Adrenal gland (tissue), 5 donors: ENCODE measurements at regions not wholly inside any gene's neighbourhood (a gene's known extent, or its start where the extent isn't known, plus 50 kb on each side); places are given as distances from the start of the nearest gene placed in this dataset.
"Not testable (repeated sequence)": the region's sequence is repeated elsewhere in the genome, so short reads cannot be mapped to it uniquely, and the experiment has no call there.

Source experiments
- POLR2A ChIP-seq, 2 donors: fragments of 450-650 bp; IDR thresholded peaks; one replicate each; pipeline ENCODE4 v1.6.1; 2017; ENCODE audit warnings: antibody characterized with exemption in 2 of 2, mild to moderate bottlenecking in 2 of 2, moderate library complexity in 1 of 2
- TF ChIP-seq, protein P1 (sequence below), 6 experiments: fragments of 450-650 bp in 4 of 6; fragments of 200-600 bp in 2 of 6; sonication (generic) in 1 of 6; IDR thresholded peaks; 1 replicate in 5 of 6; 2 replicates in 1 of 6; pipeline versions ENCODE4 v1.5.1 to v1.8.0; 2016 to 2021; ENCODE audit warnings: antibody characterized with exemption in 6 of 6, mild to moderate bottlenecking in 2 of 6, moderate library complexity in 1 of 6
- donor health status: DM: no; HTN: no; CAD: no.

- not testable (repeated sequence) for TF ChIP-seq POLR2A (IDR thresholded peaks at IDR 0.05)
- TF ChIP-seq, protein P1, sequence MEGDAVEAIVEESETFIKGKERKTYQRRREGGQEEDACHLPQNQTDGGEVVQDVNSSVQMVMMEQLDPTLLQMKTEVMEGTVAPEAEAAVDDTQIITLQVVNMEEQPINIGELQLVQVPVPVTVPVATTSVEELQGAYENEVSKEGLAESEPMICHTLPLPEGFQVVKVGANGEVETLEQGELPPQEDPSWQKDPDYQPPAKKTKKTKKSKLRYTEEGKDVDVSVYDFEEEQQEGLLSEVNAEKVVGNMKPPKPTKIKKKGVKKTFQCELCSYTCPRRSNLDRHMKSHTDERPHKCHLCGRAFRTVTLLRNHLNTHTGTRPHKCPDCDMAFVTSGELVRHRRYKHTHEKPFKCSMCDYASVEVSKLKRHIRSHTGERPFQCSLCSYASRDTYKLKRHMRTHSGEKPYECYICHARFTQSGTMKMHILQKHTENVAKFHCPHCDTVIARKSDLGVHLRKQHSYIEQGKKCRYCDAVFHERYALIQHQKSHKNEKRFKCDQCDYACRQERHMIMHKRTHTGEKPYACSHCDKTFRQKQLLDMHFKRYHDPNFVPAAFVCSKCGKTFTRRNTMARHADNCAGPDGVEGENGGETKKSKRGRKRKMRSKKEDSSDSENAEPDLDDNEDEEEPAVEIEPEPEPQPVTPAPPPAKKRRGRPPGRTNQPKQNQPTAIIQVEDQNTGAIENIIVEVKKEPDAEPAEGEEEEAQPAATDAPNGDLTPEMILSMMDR (IDR thresholded peaks at IDR 0.05) = not testable (repeated sequence)
These were observed 821.5 kb upstream of the ATXN7L3B start for GRCh38 chr12:73716143-73716542.
